ENCODE measurements at regions not wholly inside any gene's neighbourhood (a gene's known extent, or its start where the extent isn't known, plus 50 kb on each side); places are given as distances from the start of the nearest gene placed in this dataset.

DNA sequence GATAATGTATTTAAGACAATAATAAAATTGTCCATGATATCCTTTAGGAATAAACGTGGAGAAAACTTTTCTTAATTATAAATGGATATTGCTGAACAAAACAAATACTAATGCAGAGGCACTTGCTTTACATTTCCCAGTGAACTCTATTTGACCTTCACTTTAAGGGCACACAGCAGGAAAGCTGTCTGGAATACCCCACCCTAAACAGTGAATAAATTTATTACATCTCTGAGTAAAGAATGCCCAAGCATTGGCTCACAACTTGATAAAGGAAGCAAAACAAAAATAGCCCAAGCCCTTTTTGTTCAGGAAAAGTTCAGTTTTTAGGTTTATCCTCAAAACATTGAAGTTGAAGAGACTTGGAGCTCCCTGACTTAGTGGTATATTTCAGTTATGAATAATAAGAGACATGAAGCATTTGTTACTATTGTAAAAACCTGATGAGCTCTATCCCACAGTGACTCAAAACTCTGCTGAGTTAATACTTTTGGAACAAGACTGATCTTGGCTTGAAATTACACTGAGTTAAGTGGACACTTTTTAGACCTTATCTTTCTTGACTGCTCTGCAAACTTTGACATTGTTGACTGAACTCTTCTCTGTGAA is 353.9 kb downstream of the BCKDHB start:
- TF ChIP-seq CTCF (IDR thresholded peaks at IDR 0.05), result no peak
- no peak for TF ChIP-seq CHD2 (IDR thresholded peaks at IDR 0.05; ENCODE audit: low read length, partially characterized antibody)
- TF ChIP-seq CBX8 (IDR thresholded peaks at IDR 0.05), result no peak
- TF ChIP-seq RAD21 (conservative IDR thresholded peaks at IDR 0.05 in 1 of 2, IDR thresholded peaks at IDR 0.05 in 1 of 2), result no peak
- no peak for TF ChIP-seq CEBPB (IDR thresholded peaks at IDR 0.05)
- TF ChIP-seq, protein P1, sequence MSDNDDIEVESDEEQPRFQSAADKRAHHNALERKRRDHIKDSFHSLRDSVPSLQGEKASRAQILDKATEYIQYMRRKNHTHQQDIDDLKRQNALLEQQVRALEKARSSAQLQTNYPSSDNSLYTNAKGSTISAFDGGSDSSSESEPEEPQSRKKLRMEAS (IDR thresholded peaks at IDR 0.05), result no peak
- no peak for TF ChIP-seq POLR2A (IDR thresholded peaks at IDR 0.05; ENCODE audit: low read length)
- no peak for TF ChIP-seq RCOR1 (IDR thresholded peaks at IDR 0.05; ENCODE audit: low read depth, low read length)
- TF ChIP-seq ZC3H11A (IDR thresholded peaks at IDR 0.05), result no peak
- TF ChIP-seq, protein P2, sequence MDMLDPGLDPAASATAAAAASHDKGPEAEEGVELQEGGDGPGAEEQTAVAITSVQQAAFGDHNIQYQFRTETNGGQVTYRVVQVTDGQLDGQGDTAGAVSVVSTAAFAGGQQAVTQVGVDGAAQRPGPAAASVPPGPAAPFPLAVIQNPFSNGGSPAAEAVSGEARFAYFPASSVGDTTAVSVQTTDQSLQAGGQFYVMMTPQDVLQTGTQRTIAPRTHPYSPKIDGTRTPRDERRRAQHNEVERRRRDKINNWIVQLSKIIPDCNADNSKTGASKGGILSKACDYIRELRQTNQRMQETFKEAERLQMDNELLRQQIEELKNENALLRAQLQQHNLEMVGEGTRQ (IDR thresholded peaks at IDR 0.05), result no peak
- TF ChIP-seq SMC3 (IDR thresholded peaks at IDR 0.05), result no peak
- no peak for TF ChIP-seq NR3C1 (IDR thresholded peaks at IDR 0.05)
- TF ChIP-seq MAFK (IDR thresholded peaks at IDR 0.05; ENCODE audit: partially characterized antibody), result no peak
- TF ChIP-seq JUN (IDR thresholded peaks at IDR 0.05), result no peak
